Activated CD4-positive, alpha-beta T cell treated with anti-CD3 and anti-CD28 coated beads, Interleukin-2, amount 50 U/mL, for 24 hours (primary cell): ENCODE measurements at regions not wholly inside any gene's neighbourhood (a gene's known extent, or its start where the extent isn't known, plus 50 kb on each side); places are given as distances from the start of the nearest gene placed in this dataset.

Source experiments
- DNase-seq, 2 donors: peaks; one replicate each; pipeline ENCODE4 v3.0.0-alpha.2; 2020; ENCODE audit warnings: low read depth in 1 of 2, low spot score in 1 of 2

DNA sequence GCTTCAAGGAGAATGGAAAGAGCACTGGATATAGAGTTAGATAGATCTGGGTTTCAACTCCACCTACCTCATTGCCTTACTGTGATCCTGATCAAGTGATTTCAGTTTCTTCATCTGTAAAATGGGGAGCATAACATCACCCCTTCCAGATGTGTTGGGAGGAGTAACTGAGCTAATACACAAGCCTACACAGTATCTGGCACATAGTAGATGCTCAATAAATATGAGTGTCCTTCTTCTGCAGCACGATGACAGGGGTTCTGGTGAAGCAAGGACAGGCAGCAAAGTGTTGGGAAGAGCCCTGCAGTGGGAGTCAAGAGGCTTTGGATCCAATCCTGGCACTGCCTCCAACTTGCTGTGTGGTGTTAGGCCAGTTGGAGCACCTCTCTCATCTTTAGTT is 270.0 kb downstream of the UACA start:
- no peak for DNase-seq

GRCh38 chr15:70492240-70493177 is 270.8 kb downstream of the UACA start:
- DNase-seq: peak in 1 of 2 donors; percentile 66

GRCh38 chr15:70491641-70492040 is 271.7 kb downstream of the UACA start:
- no peak for DNase-seq

GRCh38 chr15:70491201-70491621 is 272.1 kb downstream of the UACA start:
- DNase-seq: no peak

DNA sequence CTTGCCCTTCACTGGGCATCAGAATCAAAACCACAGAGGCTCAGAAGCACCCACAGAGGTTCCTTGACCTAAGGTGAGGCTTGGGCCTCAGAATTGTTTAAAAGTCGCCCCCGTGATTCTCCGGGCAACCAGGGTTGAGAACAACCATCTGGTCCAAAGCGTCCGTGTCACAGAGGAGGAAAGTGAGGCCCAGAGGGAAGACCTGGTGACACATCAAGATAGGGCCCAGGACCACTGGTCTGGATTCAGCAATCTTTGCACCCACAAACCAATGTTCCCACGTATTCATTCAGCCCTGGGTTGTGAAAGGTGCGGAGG is 272.6 kb downstream of the UACA start:
- no peak for DNase-seq

GRCh38 chr15:70490148-70490837 is 273.1 kb downstream of the UACA start:
- DNase-seq: no peak

DNA sequence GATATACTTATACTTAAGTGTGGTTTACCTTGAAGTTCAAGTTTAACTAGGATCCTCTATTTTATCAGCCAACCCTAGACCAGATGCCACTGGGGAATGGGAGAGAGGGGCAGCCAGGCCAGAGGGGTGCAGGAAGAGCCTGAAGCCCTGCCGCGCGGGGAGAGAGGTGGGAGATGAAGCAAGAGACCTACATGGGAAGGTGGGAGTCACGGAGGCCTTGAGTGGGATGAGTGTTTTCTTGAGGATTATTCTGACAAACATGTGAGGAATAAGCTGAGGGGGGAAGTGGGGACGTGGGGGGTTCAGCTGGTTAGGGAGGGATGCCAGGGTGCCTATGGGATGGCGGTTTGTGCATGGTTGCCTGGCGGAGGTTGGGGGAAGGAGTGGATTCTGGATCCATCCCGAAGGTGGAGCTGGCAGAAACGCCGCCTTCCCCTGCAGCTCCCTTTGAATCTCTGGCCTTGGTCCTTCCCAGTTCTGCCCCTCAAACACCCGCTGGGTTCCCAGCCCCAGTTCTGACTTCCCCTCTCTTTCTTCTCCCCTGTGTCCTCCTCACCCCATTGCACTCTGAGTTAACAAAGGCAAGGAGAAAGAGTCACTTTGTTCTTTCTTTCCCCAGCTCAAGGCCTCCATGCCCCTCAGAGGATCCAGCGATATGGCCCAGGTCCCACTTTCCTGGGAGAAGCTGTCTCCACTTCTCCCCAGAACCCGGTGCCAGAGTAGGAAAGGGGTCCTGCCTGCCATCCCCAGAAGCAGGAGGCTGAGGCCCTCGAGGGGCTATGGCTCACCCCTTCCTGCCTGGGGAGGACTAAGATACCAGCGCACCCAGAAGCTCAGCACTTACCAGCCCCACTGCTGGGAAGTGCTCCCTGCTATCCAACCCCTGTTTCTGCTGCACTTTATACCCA is 274.2 kb downstream of the UACA start:
- no peak for DNase-seq

DNA sequence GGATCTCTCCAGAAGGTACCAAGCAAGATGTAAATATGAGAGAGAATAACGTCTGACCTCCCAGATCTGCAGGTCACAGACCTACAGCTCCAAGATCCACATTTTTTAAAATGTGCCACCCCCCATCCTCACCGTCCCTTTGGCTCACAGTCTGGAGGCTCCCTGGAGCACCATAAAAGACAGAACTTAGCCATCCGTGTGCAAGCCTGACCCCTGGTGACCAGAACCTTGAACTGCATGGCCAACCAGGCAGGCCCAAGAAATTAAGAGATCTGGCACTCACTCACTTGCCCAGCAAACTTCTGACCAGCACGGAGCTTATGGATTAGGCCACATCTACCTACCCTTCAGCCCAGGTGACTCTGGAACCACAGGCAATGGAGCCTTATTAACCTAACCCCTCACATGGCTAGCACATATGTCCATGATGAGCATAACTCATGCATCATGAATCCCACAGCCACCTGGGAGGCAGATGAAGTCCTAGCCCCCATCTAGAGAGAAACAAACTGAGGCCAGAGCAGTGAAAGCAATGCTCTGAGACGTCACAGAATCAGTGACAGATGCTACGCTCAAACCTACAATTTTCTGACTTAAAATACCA is 275.3 kb downstream of the UACA start:
- DNase-seq: peak; percentile 59 to 68

GRCh38 chr15:70487387-70487740 is 276.0 kb downstream of the UACA start:
- no peak for DNase-seq

- peak in 1 of 2 donors; percentile 48 for DNase-seq
Observed at GRCh38 chr15:70486451-70487386, 276.6 kb downstream of the UACA start.

- DNase-seq: no peak
Observed at GRCh38 chr15:70486012-70486411, 277.3 kb downstream of the UACA start.

GRCh38 chr15:70484993-70485392 is 278.4 kb downstream of the UACA start:
- DNase-seq: no peak

DNA sequence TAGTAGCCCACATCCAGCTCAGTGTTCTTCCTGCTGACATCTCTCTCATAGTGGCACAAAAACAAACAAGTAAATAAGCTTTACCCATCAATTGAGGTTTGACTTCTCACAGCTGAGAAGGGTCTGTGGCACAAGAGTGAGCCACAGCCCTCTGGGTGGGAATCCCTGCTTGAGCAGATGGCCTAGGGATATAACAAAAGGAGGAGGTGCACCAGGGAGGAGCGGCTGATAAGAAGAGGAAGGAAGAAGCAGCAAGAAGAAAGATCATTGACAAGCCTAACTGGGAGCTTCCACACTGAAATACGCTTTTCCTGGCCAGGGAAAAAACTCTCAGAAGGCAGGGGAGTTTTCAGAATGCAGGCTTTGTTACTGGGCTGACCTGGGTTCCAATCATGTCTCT is 279.8 kb downstream of the UACA start:
- DNase-seq: no peak

GRCh38 chr15:70480196-70480856 is 283.0 kb downstream of the UACA start:
- peak in 1 of 2 donors; percentile 43 for DNase-seq

DNA sequence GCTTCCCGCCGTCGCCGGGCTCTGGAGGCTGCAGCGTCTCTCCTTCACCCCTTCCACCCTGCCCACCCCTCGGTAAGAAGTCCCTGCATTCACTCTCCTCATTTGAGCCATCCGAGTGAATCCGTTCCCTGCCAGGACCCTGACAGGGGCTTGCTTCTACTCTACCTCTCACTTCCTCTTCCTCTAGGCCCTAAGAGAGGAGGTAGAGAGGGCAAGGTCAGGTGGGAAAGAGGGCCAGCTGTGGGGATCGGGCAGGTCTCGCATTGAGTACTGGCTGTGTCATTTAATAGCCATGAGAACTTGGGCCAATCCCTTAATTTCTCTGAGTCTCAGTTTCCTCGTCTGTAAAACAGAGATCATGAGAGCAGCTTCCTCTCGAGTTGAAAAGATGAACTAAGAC is 283.6 kb downstream of the UACA start:
- no peak for DNase-seq

DNA sequence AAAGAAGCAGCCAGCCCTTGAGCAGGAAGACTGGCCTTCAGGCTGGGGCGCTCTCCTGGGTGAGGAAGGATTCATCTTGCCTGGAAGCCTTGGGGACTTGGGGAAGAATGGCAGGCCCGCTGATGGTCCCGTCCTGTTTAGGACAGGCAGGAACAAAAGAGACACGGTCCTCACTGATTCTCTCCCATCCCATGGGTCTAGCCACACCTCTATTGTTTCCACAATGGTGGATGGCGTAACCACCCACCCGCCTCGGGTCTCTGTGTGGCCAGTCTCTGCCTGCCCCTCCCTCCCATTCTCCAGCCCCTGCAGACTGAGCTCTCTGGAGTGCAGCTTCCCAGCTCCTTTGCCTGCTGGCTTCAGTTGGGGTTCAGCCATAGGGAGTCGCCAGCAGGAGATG is 284.3 kb downstream of the UACA start:
- DNase-seq: no peak

DNA sequence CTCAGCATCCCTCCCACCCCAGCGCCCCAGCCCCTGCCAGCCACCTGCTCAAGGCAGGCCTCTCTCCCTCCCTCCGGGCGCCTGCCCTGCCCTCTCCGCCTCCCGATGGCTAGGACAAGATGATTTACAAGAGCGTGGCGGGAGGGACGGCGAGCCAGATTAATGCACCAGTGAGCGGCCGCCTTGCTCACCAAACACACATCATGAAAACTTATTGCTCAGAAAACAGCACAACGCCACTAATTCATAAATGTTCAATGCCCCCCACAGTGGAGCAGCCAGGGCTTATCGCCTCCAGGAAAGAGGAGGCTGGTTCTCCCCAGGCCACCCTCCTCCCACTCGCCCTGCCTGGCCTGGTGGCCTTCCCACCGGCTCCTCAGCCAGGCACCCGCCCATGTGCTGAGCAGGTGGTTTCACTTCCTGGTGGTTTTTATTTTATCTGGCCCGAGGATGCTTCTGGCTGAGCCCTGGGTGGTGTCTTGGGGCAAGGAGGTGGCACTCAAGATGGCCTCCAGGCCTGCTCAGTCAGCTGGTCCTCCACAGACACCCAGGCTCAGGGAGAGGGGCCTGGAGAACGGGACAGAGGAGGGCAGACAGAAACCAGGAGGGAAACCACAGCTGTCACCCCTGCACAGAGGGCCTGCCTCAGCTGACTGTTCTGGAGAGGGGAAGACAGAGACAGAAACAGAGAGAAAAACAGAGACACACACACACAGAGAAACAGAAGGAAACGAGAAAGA is 284.9 kb downstream of the UACA start:
- no peak for DNase-seq

- no peak for DNase-seq
Observed at GRCh38 chr15:70477750-70478250, 285.6 kb downstream of the UACA start.

DNA sequence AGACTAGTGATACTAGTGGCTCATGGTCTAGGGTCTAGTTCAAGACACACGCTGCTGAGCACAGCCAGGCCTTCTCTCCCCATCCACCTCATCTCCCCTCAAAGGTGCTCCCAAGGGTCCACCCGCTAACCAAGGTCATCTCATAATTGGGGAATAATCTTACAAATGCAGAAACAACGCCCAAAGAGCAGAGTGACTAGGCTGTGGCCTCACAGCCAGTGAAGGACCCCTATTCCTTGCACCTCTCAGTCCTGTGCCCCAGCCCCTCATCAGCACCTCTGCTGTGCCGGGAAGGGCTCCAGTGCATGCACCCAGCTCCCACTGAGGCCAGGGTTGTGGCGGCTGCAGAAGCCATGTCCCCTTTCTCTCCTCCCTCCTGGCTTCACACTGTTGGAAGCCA is 286.9 kb downstream of the UACA start:
- DNase-seq: no peak
